OCI-LY3 (cell line): ENCODE measurements at regions not wholly inside any gene's neighbourhood (a gene's known extent, or its start where the extent isn't known, plus 50 kb on each side); places are given as distances from the start of the nearest gene placed in this dataset.

Experiments
- H2AFZ ChIP-seq: fragments of 200-600, 300-600 bp; shearing (Covaris generic); 2 replicates; pipeline ENCODE4 v1.6.0; 2014; ENCODE audit warnings: antibody characterized with exemption, low read depth, low read length
- H3K27ac ChIP-seq: fragments of 200-600, 300-600 bp; sonication (generic); 2 replicates; pipeline ENCODE4 v1.5.1; 2014; ENCODE audit warnings: mild to moderate bottlenecking, low read length, moderate library complexity, mixed read lengths
- H3K27me3 ChIP-seq: fragments of 200-600, 300-600 bp; sonication (generic); 2 replicates; pipeline ENCODE4 v1.6.1; 2014; ENCODE audit warnings: low read depth, low read length, mixed read lengths
- H3K36me3 ChIP-seq: fragments of 200-600, 300-600 bp; sonication (generic); replicated peaks from 2 replicates; pipeline ENCODE3; 2014; ENCODE audit warnings: low read depth, low read length, mixed read lengths
- H3K4me1 ChIP-seq: fragments of 300-600, 200-600 bp; sonication (generic); 2 replicates; pipeline ENCODE4 v1.6.1; 2014; ENCODE audit warnings: low read length, mixed read lengths
- H3K4me2 ChIP-seq: fragments of 200-600, 300-600 bp; sonication (generic); 2 replicates; pipeline ENCODE4 v1.6.1; 2014; ENCODE audit warnings: low read length, mixed read lengths
- H3K4me3 ChIP-seq: fragments of 300-600, 200-600 bp; sonication (generic); 2 replicates; pipeline ENCODE4 v1.5.1; 2014; ENCODE audit warnings: antibody characterized with exemption, mild to moderate bottlenecking, low read length, moderate library complexity
- H3K79me2 ChIP-seq: fragments of 300-600, 200-600 bp; shearing (Covaris generic); 2 replicates; pipeline ENCODE4 v1.6.1; 2014; ENCODE audit warnings: mild to moderate bottlenecking, low read length, mixed read lengths
- H3K9ac ChIP-seq: fragments of 300-600, 200-600 bp; shearing (Covaris generic); 2 replicates; pipeline ENCODE4 v1.6.0; 2014; ENCODE audit warnings: mild to moderate bottlenecking, low read length, moderate library complexity
- H3K9me3 ChIP-seq: fragments of 200-600, 300-600 bp; shearing (Covaris generic); 2 replicates; pipeline ENCODE4 v1.6.1; 2014; ENCODE audit warnings: low read length, mixed read lengths; ENCODE audit not compliant: insufficient read depth
- H4K20me1 ChIP-seq: fragments of 200-600, 300-600 bp; sonication (generic); 2 replicates; pipeline ENCODE4 v1.6.1; 2016; ENCODE audit warnings: low read length, mixed read lengths; ENCODE audit not compliant: insufficient read depth
- CTCF ChIP-seq: fragments of 200-600, 300-600 bp; sonication (generic); IDR thresholded peaks from 2 replicates; pipeline ENCODE4 v1.5.1; 2014; ENCODE audit warnings: antibody characterized with exemption, low read length, low read depth
- EZH2phosphoT487 ChIP-seq: fragments of 200-600 bp; shearing (Covaris generic); IDR thresholded peaks from 2 replicates; pipeline ENCODE4 v1.6.1; 2018; ENCODE audit warnings: antibody characterized with exemption, mixed run types, low read depth

GRCh38 chr2:121039679-121040078 is 245.3 kb downstream of the TFCP2L1 start:
- H3K79me2 ChIP-seq = no peaks in the 10 kb centered on the region
- no peaks in the 10 kb centered on the region for H3K4me1 ChIP-seq
- no peak overlapping the region for H3K4me3 ChIP-seq
- no peak overlapping the region for H2AFZ ChIP-seq
- peaks cover 18% of the 10 kb centered on the region for H3K27me3 ChIP-seq
- H3K27ac ChIP-seq = no peak overlapping the region
- no peak overlapping the region for H3K4me2 ChIP-seq
- H4K20me1 ChIP-seq = no peaks in the 10 kb centered on the region
- no peaks in the 10 kb centered on the region for H3K9me3 ChIP-seq
- H3K36me3 ChIP-seq = no peaks in the 10 kb centered on the region
- no peak overlapping the region for H3K9ac ChIP-seq
- TF ChIP-seq EZH2phosphoT487 (no peak), CTCF (no peak)

- no peak for TF ChIP-seq CTCF
- TF ChIP-seq EZH2phosphoT487 = no peak
- Histone ChIP-seq H3K9me3 (no peaks in the 10 kb centered on the region), H2AFZ (no peak overlapping the region), H4K20me1 (no peaks in the 10 kb centered on the region), H3K27ac (no peak overlapping the region), H3K79me2 (no peaks in the 10 kb centered on the region), H3K9ac (no peak overlapping the region), H3K4me2 (no peak overlapping the region), H3K4me3 (no peak overlapping the region), H3K4me1 (no peaks in the 10 kb centered on the region), H3K36me3 (no peaks in the 10 kb centered on the region), H3K27me3 (peaks cover 7% of the 10 kb centered on the region)
These were observed 243.5 kb downstream of the TFCP2L1 start for GRCh38 chr2:121041516-121041915.

GRCh38 chr2:121043061-121043826 is 241.8 kb downstream of the TFCP2L1 start:
- Histone ChIP-seq H3K36me3 (no peaks in the 10 kb centered on the region), H3K9me3 (no peaks in the 10 kb centered on the region), H4K20me1 (no peaks in the 10 kb centered on the region), H3K9ac (no peak overlapping the region), H2AFZ (no peak overlapping the region), H3K27ac (no peak overlapping the region), H3K27me3 (0 out of 2 replicates have a peak, but pooled peaks cover 5% of the 10 kb centered on the region), H3K4me2 (no peak overlapping the region), H3K4me3 (no peak overlapping the region), H3K79me2 (no peaks in the 10 kb centered on the region), H3K4me1 (no peaks in the 10 kb centered on the region)
- no peak for TF ChIP-seq EZH2phosphoT487
- no peak for TF ChIP-seq CTCF

- Histone ChIP-seq H4K20me1 (no peaks in the 10 kb centered on the region), H2AFZ (no peak overlapping the region), H3K9ac (no peak overlapping the region), H3K4me1 (no peaks in the 10 kb centered on the region), H3K27ac (no peak overlapping the region), H3K4me3 (no peak overlapping the region), H3K4me2 (no peak overlapping the region), H3K27me3 (0 out of 2 replicates have a peak, but pooled peaks cover 5% of the 10 kb centered on the region), H3K36me3 (no peaks in the 10 kb centered on the region), H3K9me3 (no peaks in the 10 kb centered on the region), H3K79me2 (no peaks in the 10 kb centered on the region)
- TF ChIP-seq CTCF (no peak), EZH2phosphoT487 (no peak)
These were observed 241.2 kb downstream of the TFCP2L1 start for GRCh38 chr2:121043827-121044222.
